ENCODE measurements at regions not wholly inside any gene's neighbourhood (a gene's known extent, or its start where the extent isn't known, plus 50 kb on each side); places are given as distances from the start of the nearest gene placed in this dataset.

DNA sequence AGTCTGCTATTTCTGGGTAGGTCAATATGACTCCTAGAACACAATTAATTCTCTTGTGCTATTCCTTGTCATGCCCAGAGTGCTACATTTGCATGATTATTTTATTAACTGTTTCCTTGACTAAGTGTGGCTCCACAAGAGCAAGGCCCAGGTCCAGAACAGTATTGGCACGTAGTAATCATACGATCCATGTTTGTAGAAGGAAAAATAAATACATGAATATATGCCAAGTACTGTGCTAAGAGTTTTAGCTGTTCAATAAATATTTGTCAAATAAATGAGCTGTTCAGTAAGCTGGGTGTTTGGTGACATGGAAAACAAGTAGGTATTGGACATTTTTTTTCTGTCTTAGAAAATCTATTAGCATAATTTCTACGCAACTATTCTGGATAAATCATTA is 995.9 kb downstream of the MAT2B start:
- TF ChIP-seq, protein P1, sequence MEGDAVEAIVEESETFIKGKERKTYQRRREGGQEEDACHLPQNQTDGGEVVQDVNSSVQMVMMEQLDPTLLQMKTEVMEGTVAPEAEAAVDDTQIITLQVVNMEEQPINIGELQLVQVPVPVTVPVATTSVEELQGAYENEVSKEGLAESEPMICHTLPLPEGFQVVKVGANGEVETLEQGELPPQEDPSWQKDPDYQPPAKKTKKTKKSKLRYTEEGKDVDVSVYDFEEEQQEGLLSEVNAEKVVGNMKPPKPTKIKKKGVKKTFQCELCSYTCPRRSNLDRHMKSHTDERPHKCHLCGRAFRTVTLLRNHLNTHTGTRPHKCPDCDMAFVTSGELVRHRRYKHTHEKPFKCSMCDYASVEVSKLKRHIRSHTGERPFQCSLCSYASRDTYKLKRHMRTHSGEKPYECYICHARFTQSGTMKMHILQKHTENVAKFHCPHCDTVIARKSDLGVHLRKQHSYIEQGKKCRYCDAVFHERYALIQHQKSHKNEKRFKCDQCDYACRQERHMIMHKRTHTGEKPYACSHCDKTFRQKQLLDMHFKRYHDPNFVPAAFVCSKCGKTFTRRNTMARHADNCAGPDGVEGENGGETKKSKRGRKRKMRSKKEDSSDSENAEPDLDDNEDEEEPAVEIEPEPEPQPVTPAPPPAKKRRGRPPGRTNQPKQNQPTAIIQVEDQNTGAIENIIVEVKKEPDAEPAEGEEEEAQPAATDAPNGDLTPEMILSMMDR (IDR thresholded peaks at IDR 0.05; ENCODE audit: low read length), result no peak
- no peak for TF ChIP-seq EZH2 (IDR thresholded peaks at IDR 0.05; ENCODE audit: borderline replicate concordance, low read length)
